GM12865 (cell line): ENCODE measurements at regions not wholly inside any gene's neighbourhood (a gene's known extent, or its start where the extent isn't known, plus 50 kb on each side); places are given as distances from the start of the nearest gene placed in this dataset.

ENCODE experiments used
- DNase-seq: peaks from one replicate; pipeline ENCODE4 v3.0.0; 2010; ENCODE audit warnings: low read depth
- H3K4me3 ChIP-seq: 2 replicates; pipeline ENCODE4 v1.5.1; 2011; ENCODE audit warnings: mild to moderate bottlenecking, low read depth, low read length, control low read depth
- TF ChIP-seq, protein P1 (sequence below): IDR thresholded peaks from 2 replicates; pipeline ENCODE4 v1.5.1; 2011; ENCODE audit warnings: low read length, control low read depth, low read depth, inconsistent platforms; ENCODE audit not compliant: insufficient read depth; ENCODE audit errors: missing control alignments

DNA sequence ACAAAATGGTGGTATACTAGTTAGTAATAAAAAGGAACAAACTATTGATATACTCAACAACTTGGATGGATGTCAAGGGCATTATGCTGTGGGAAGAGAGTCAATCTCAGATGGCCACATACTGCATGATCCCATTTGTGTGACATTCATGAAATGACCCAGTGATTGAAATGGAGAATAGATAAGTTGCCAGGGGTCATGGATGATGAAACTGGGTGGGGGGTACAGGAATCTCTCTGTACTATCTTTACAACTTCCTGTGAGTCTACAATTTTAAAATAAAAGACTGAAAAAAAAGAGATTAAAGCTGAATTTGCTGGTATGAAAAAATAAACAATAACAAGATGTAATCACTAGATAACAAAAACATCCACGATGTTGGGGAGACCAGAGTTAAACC, 70.5 kb upstream of the CDYL2 start:
- TF ChIP-seq, protein P1, sequence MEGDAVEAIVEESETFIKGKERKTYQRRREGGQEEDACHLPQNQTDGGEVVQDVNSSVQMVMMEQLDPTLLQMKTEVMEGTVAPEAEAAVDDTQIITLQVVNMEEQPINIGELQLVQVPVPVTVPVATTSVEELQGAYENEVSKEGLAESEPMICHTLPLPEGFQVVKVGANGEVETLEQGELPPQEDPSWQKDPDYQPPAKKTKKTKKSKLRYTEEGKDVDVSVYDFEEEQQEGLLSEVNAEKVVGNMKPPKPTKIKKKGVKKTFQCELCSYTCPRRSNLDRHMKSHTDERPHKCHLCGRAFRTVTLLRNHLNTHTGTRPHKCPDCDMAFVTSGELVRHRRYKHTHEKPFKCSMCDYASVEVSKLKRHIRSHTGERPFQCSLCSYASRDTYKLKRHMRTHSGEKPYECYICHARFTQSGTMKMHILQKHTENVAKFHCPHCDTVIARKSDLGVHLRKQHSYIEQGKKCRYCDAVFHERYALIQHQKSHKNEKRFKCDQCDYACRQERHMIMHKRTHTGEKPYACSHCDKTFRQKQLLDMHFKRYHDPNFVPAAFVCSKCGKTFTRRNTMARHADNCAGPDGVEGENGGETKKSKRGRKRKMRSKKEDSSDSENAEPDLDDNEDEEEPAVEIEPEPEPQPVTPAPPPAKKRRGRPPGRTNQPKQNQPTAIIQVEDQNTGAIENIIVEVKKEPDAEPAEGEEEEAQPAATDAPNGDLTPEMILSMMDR = no peak
- H3K4me3 ChIP-seq = no peak overlapping the region
- no peak for DNase-seq

DNA sequence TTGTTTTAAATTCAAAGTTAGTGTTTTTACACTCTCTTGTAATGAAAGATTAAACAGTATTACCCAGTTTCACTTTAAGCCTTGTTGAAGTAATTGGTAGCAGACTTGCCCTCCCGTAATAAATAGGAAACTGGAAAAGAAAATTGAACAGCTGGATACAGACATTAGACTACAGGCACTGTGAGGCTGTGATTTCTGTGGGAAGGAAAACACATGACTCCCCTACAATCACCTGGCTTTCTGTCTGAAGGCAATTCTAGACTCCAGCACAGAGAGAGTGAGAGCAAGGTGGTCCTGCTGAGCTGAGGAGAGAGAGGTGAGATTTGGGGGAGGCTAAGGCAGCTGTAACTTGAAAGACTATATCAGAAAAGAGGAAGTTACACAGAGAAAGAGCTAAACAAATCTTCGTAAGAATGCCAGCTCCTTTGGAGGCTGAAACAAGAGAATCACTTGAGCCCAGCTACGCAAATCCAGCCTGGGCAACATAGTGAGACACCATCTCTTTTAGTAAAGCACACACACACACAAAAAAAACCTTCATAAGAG, 57.8 kb upstream of the CDYL2 start:
- H3K4me3 ChIP-seq = no peak overlapping the region

More for the DNA sequence above, 57.8 kb upstream of the CDYL2 start:
- TF ChIP-seq, protein P1 = no peak
- DNase-seq = peak; percentile 36
